NOMO-1 (cell line): ENCODE measurements at regions not wholly inside any gene's neighbourhood (a gene's known extent, or its start where the extent isn't known, plus 50 kb on each side); places are given as distances from the start of the nearest gene placed in this dataset.

Experiments used
- DNase-seq, 2 experiments: peaks; one replicate each; lab custom pipeline; 2025; ENCODE audit not compliant: unreplicated experiment in 2 of 2; lab: John Stamatoyannopoulos, UW

DNA sequence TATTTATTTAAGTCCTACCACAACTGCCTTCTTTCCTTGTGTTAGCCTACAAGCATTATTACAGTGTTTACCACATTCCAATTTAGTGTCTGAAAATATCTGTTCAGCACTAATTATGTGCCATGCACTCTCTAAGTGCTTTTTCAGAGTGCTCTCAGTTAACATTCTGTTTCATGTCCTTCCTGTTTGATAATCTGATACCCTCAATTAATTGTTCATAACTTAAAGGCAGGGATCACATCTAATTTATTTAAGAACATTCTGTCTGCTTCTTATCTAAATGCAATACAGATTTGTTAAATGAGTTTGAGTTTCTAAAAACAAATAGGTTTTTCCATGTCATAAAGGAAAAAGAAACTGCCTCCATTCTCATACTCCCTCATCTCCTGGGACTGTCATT, 649.6 kb upstream of the ATXN8OS start:
- DNase-seq = no peak

- no peak for DNase-seq
Observed at GRCh38 chr13:69450245-69450644, 657.4 kb upstream of the ATXN8OS start.

GRCh38 chr13:69425235-69425634, 682.4 kb upstream of the ATXN8OS start:
- no peak for DNase-seq

DNA sequence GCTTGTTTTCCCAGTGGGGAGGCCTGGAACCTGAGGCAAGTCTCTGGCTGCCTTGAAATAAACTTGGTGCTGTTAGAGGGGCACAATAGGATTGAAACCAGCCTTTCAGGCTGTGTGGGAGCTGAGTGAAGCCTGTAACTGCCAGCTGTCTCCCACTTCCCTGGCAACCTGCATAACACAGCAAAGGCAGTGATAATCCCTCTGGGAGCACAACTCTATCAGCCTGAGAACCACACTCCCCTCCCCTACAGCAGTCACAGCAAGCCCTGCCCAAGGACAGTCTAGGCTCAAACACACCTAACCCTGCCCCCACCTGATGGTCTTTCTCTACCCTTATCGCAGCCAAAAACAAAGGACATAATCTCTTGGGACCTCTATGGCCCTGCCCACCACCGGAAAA, 683.8 kb upstream of the ATXN8OS start:
- no peak for DNase-seq

DNA sequence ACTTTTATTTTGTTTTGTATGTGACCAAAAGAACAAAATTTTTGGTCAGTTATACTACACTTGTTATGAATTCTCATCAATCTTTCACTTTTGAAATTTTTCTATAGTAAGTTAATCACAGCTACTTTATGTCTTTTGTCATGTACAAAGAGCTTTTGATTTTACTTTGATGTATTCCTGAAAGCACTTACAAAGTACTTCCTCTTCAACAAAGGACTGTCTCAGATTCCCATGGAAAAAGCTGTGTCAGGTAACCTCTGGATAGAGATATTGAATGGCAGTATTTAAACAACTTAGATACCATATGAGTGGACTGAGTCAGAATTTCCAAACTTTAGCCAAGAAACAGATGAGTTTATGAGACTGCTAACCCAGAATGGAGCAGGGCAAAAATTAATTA, 689.3 kb upstream of the ATXN8OS start:
- no peak for DNase-seq

GRCh38 chr13:69410761-69411160, 696.9 kb upstream of the ATXN8OS start:
- DNase-seq = no peak

DNA sequence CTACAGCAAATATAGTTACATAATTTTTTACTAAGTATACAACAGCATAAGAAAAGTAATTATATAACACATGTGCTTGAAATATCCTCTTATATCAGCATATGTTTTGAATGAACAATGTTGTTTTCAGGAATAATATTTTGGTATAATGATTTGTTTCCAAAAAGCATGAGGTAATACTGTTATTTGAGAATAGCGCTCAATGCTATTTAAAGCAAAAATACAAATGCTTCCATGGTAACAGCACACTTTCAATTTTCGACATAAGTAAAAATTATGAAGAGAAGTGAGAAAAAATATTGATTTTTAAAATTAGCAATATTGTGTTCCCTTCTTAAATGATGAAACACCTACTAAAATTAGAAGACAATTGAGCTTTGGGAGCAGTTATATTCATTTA, 715.9 kb upstream of the ATXN8OS start:
- DNase-seq = no peak

DNA sequence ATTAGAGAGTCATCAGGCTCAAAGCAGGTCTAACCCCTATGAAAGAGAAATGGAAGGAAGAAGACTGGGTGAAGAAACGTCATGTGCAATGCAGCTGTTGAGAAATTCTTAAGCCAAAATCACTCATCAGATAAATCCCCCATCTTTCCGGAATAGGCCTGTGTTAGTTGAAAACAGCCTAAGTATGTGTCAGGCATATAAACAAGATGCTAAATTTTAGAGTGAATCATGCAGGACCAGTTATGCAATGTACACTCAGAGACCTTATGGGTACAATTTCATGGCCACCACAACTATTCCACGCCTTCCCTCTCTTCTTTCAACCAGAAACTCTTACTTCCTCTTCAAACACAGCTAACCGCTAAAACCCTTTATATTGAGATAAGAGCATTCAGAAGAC, 717.7 kb upstream of the ATXN8OS start:
- DNase-seq = peak in 1 of 2 experiments; percentile 54

DNA sequence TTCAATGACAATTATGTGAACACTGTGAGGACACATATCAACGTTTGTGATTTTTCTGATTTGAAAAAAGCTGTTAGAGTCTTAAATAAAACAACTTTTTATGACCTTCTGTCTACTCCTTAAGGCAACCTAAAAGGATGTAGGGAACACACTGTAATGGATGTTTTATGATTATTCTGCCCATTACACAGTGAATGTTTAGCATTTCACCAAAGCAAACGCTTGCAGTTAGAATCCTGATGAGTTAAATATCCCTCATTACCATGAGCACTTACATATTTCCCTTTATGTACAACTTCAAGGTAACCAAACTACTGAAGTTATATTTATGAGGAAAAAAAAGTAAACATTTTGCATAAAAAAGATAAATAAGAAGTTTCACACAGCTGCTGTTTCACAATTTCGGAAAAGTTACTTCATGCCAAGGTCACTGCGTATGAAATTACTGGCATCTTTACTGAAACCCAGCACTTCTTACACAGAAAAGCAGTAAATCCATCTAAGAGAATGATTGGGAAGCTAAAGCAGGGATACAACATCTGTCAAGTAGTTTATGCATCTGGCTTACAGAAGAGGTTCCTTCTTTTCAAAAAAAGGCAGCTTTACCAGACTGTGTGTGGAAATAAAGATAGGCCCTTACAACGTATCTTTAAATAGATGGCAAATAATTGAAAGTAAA, 733.7 kb upstream of the ATXN8OS start:
- DNase-seq = no peak

- no peak for DNase-seq
Observed at GRCh38 chr13:69363360-69363759, 744.3 kb upstream of the ATXN8OS start.

DNA sequence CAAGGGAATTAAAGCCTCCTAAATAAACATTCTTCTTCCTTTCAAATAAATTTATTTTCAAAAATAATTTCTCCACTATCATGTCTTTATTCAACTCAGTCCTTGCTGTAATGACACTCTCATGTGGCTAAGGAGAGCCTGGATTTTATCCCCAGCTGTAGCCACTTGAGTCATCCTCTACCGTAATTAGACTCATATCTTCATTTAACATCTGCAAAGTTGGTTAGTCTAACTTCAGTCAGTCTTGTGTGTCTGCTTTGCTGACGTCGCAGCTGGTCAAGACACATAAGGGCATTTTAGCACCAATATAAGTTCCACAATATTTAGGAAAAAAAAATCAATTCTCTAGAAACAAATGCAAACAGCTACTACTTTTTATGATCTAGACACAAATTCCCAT, 776.4 kb upstream of the ATXN8OS start:
- no peak for DNase-seq

GRCh38 chr13:69324090-69324886, 783.3 kb upstream of the ATXN8OS start:
- no peak for DNase-seq

GRCh38 chr13:69319656-69320055, 788.0 kb upstream of the ATXN8OS start:
- DNase-seq = no peak

- DNase-seq = no peak
Observed at GRCh38 chr13:69315039-69315438, 792.6 kb upstream of the ATXN8OS start.

DNA sequence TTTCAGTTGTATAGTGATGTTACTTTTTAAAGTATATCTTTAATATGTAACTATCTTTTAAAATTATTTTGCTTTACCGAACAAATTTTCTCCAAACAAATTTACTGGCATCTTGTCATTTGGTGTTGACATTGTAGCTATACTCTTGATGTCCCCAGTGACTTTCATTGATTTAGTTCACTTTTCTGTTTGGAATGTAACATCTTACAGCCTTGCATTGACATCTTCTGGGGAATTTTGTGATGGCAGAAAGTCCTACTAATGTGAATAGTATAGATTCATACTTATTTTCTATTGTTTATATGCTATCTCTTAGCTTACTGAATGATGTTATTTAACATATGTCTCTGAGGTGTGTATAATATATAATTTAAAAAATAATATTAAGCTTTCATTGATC, 800.9 kb upstream of the ATXN8OS start:
- no peak for DNase-seq

DNA sequence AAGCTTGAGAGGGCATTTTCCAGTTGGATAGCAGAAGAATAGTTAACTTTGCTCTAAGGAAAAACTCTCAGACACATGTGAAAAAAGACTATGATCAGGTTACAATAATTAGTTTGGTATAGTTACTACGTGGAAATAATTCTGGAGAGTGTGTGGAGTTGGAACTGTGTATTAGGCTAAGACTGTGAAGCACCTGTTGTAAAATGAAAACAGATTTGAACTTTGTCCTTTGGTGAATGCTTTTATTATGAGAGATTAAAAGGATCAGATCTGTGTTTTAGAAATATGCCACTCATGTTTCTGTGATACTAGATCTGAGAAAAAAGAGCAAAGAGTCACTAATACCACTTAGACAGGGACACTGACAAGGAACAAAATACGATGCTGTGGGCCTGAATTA, 807.5 kb upstream of the ATXN8OS start:
- no peak for DNase-seq

GRCh38 chr13:69296130-69296529, 811.5 kb upstream of the ATXN8OS start:
- DNase-seq = no peak

- DNase-seq = no peak
Observed at GRCh38 chr13:69292789-69293425, 814.7 kb upstream of the ATXN8OS start.

DNA sequence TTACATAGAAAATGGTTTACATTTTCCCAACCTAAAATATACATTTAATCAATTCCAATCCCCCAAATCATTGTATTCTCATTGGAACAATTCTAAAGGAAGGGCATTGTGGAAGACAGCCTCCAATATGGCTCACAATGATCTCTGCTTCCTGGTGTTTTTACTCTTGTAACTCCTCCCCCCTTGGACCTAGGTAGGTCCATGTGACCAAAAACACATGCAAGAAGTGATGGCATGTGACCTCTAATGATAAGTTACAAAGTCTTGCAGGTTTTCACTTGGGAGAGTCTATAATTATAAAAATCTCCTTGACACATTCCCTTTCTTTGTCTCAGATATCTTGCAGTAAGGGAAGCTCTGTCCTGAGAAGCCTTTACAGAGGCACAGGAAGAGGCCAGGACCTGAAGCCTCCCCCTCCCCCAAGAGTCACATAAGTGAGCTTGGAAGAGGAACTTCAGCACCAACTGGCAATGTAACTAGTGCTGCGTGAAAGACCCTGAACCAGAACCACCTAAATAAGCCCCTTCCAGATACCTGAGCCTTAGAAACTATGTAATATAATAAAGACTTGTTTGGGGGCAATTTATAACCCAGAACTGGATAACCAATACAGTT, 816.2 kb upstream of the ATXN8OS start:
- DNase-seq = no peak

GRCh38 chr13:69288026-69288425, 819.6 kb upstream of the ATXN8OS start:
- no peak for DNase-seq

DNA sequence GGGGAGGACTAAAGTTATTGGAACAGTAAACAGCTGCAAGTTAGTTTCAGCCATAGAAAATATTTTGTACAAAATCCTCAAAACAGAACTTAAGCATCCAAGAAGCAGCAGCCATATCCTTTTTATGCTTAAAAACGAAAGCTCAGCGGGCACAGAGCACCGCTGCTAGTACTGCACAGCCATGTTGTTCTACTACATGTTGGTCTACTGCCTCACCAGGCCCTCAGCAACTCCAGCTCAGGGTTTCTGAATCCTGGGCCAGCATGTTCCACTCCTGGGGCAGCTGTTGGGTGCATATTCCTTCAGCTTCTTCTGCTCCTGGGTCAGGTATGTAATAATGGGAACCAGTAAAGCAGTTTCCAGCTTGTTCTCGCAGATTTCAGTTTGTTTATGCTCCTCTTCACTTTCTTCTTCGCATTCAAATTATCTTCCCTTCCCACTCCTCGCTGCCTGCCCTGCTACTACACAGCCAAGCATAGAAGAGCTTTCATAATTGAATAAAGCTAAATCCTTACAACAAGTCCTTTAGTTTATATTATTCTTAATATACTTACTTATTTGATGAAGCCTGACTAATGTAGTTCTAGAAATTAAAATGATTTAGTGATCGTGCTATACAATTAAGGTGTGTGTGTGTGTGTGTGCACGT, 820.5 kb upstream of the ATXN8OS start:
- DNase-seq = no peak
